Mesendoderm (in vitro differentiated cells): ENCODE measurements at regions not wholly inside any gene's neighbourhood (a gene's known extent, or its start where the extent isn't known, plus 50 kb on each side); places are given as distances from the start of the nearest gene placed in this dataset.
"Not testable (repeated sequence)": the region's sequence is repeated elsewhere in the genome, so short reads cannot be mapped to it uniquely, and the experiment has no call there.

Experiments
- DNase-seq: peaks from one replicate; pipeline ENCODE4 v3.0.0; 2013
- H2AK5ac ChIP-seq: 2 replicates; pipeline ENCODE4 v1.6.1; 2013; ENCODE audit warnings: low read length, inconsistent platforms
- H2BK120ac ChIP-seq: 2 replicates; pipeline ENCODE4 v1.6.1; 2013; ENCODE audit warnings: low read depth, mild to moderate bottlenecking, low read length, moderate library complexity, mixed read lengths
- H2BK15ac ChIP-seq: replicated peaks from 2 replicates; pipeline ENCODE4 v1.6.1; 2013; ENCODE audit warnings: low read depth, mild to moderate bottlenecking, moderate library complexity
- H2BK5ac ChIP-seq: 2 replicates; pipeline ENCODE4 v1.6.1; 2013; ENCODE audit warnings: low read length, inconsistent platforms
- H3K18ac ChIP-seq: 2 replicates; pipeline ENCODE4 v1.6.1; 2013; ENCODE audit warnings: mild to moderate bottlenecking, low read length, mixed read lengths
- H3K23ac ChIP-seq: one replicate; pipeline ENCODE4 v1.6.1; 2013; ENCODE audit warnings: low read length
- H3K27ac ChIP-seq: 2 replicates; pipeline ENCODE4 v1.5.1; 2013; ENCODE audit warnings: low read depth, mild to moderate bottlenecking, inconsistent platforms, low read length, moderate library complexity
- H3K27me3 ChIP-seq: 2 replicates; pipeline ENCODE4 v1.6.1; 2013; ENCODE audit warnings: low read length, control low read depth, mild to moderate bottlenecking, inconsistent platforms; ENCODE audit not compliant: insufficient read depth, poor library complexity
- H3K36me3 ChIP-seq: 2 replicates; pipeline ENCODE4 v1.6.1; 2013; ENCODE audit warnings: low read length, inconsistent platforms; ENCODE audit not compliant: control insufficient read depth, insufficient read depth
- H3K4ac ChIP-seq: one replicate; pipeline ENCODE4 v1.6.1; 2013; ENCODE audit warnings: low read depth, mild to moderate bottlenecking, low read length, moderate library complexity
- H3K4me1 ChIP-seq: 2 replicates; pipeline ENCODE4 v1.6.1; 2013; ENCODE audit warnings: low read depth, low read length, inconsistent platforms; ENCODE audit not compliant: control insufficient read depth
- H3K4me2 ChIP-seq: 2 replicates; pipeline ENCODE4 v1.6.1; 2013; ENCODE audit warnings: low read length
- H3K4me3 ChIP-seq: 2 replicates; pipeline ENCODE4 v1.5.1; 2013; ENCODE audit warnings: mild to moderate bottlenecking, low read length
- H3K56ac ChIP-seq: one replicate; pipeline ENCODE4 v1.6.1; 2013; ENCODE audit warnings: low read length
- H3K79me1 ChIP-seq: 2 replicates; pipeline ENCODE4 v1.6.1; 2013; ENCODE audit warnings: low read length, inconsistent platforms
- H3K79me2 ChIP-seq: 2 replicates; pipeline ENCODE4 v1.6.1; 2013; ENCODE audit warnings: mild to moderate bottlenecking, low read length; ENCODE audit not compliant: control insufficient read depth, insufficient read depth
- H3K9ac ChIP-seq: 2 replicates; pipeline ENCODE4 v1.6.1; 2013; ENCODE audit warnings: low read length, inconsistent platforms
- H4K5ac ChIP-seq: one replicate; pipeline ENCODE4 v1.6.1; 2013; ENCODE audit warnings: low read length
- H4K8ac ChIP-seq: one replicate; pipeline ENCODE4 v1.6.1; 2013; ENCODE audit warnings: low read depth, mild to moderate bottlenecking, control low read depth, low read length, moderate library complexity
- WGBS: extraction: QIAGEN DNeasy Blood & Tissue Kit; methylation state at CpG from one replicate; pipeline ENCODE4 v1.1.7; 2013; ENCODE audit warnings: low lambda C conversion rate, missing lambda C conversion rate; ENCODE audit not compliant: insufficient coverage; ENCODE audit errors: extremely low coverage; 5-methylcytosine and 5-hydroxymethylcytosine counted together

GRCh38 chr7:106713452-106713851 is 52.5 kb upstream of the CCDC71L start:
- H3K27me3 ChIP-seq, H2BK15ac ChIP-seq, H3K23ac ChIP-seq, H3K36me3 ChIP-seq, H3K4ac ChIP-seq, DNase-seq, H3K4me2 ChIP-seq, H4K5ac ChIP-seq, H2BK5ac ChIP-seq, H3K4me3 ChIP-seq, H3K27ac ChIP-seq, H3K9ac ChIP-seq, H3K4me1 ChIP-seq, H2AK5ac ChIP-seq, H3K79me2 ChIP-seq, H2BK120ac ChIP-seq, H4K8ac ChIP-seq, H3K18ac ChIP-seq, H3K79me1 ChIP-seq, H3K56ac ChIP-seq: not testable (repeated sequence)
- no CpG with 5 or more reads among the region's 1 CpG for WGBS

- WGBS: no CpG with 5 or more reads among the region's 6 CpGs
- not testable (repeated sequence) for H4K5ac ChIP-seq
Observed at GRCh38 chr7:106714590-106715442, 53.9 kb upstream of the CCDC71L start.

GRCh38 chr7:106715730-106716129 is 54.8 kb upstream of the CCDC71L start:
- Histone ChIP-seq H2BK120ac (no peak overlapping the region), H3K18ac (no peak overlapping the region), H3K4me2 (no peak overlapping the region), H3K23ac (no peak overlapping the region), H3K36me3 (no peaks in the 10 kb centered on the region), H3K9ac (no peak overlapping the region), H3K79me1 (no peaks in the 10 kb centered on the region), H3K4ac (no peak overlapping the region), H3K56ac (no peak overlapping the region), H4K5ac (no peak overlapping the region), H3K27me3 (no peaks in the 10 kb centered on the region), H2AK5ac (no peak overlapping the region), H2BK5ac (no peak overlapping the region), H3K27ac (no peak overlapping the region), H3K4me1 (peaks cover 2% of the 10 kb centered on the region), H3K4me3 (no peak overlapping the region), H2BK15ac (no peak overlapping the region), H3K79me2 (no peaks in the 10 kb centered on the region), H4K8ac (no peak overlapping the region)
- whole genome bisulfite sequencing: no CpG with 5 or more reads among the region's 2 CpGs
- no peak for DNase-seq

More at GRCh38 chr7:106714590-106715442, 53.9 kb upstream of the CCDC71L start:
- H2BK5ac ChIP-seq, H2BK15ac ChIP-seq, H3K4me2 ChIP-seq, H2BK120ac ChIP-seq, H3K79me1 ChIP-seq, H3K79me2 ChIP-seq, H3K18ac ChIP-seq, H4K8ac ChIP-seq, H3K56ac ChIP-seq, H3K27me3 ChIP-seq, H3K4me1 ChIP-seq, H3K4ac ChIP-seq, H3K27ac ChIP-seq, H3K23ac ChIP-seq, H2AK5ac ChIP-seq, H3K9ac ChIP-seq, DNase-seq, H3K4me3 ChIP-seq, H3K36me3 ChIP-seq: not testable (repeated sequence)

GRCh38 chr7:106717254-106717954 is 56.4 kb upstream of the CCDC71L start:
- Histone ChIP-seq H3K4ac (no peak overlapping the region), H2BK5ac (no peak overlapping the region), H3K23ac (no peak overlapping the region), H3K79me1 (no peaks in the 10 kb centered on the region), H2AK5ac (no peak overlapping the region), H3K27ac (no peak overlapping the region), H3K18ac (no peak overlapping the region), H3K4me3 (no peak overlapping the region), H4K8ac (no peak overlapping the region), H3K36me3 (no peaks in the 10 kb centered on the region), H3K56ac (no peak overlapping the region), H3K4me2 (no peak overlapping the region), H2BK15ac (no peak overlapping the region), H3K27me3 (no peaks in the 10 kb centered on the region), H3K9ac (no peak overlapping the region), H2BK120ac (no peak overlapping the region), H3K79me2 (no peaks in the 10 kb centered on the region), H3K4me1 (peaks cover 2% of the 10 kb centered on the region), H4K5ac (no peak overlapping the region)
- no peak for DNase-seq
- WGBS: no CpG with 5 or more reads among the region's 1 CpG

- DNase-seq: peak; percentile 84
- H3K27ac ChIP-seq: no peak overlapping the region
Observed at GRCh38 chr7:106717955-106718871, 57.3 kb upstream of the CCDC71L start.

More at GRCh38 chr7:106717955-106718871, 57.3 kb upstream of the CCDC71L start:
- Histone ChIP-seq H3K4ac (no peak overlapping the region), H4K5ac (no peak overlapping the region), H3K4me3 (no peak overlapping the region), H3K27me3 (no peaks in the 10 kb centered on the region), H3K4me2 (no peak overlapping the region), H3K79me2 (no peaks in the 10 kb centered on the region), H2AK5ac (no peak overlapping the region), H3K36me3 (no peaks in the 10 kb centered on the region), H3K9ac (no peak overlapping the region), H3K4me1 (peaks cover 3% of the 10 kb centered on the region), H3K79me1 (no peaks in the 10 kb centered on the region), H3K56ac (no peak overlapping the region), H2BK5ac (no peak overlapping the region), H3K18ac (no peak overlapping the region), H2BK15ac (no peak overlapping the region), H3K23ac (no peak overlapping the region), H4K8ac (no peak overlapping the region), H2BK120ac (no peak overlapping the region)
- no CpG with 5 or more reads among the region's 3 CpGs for WGBS
